NCI-H526 treated with DMSO at 0.1 percent for 48 hours (cell line): ENCODE measurements at regions not wholly inside any gene's neighbourhood (a gene's known extent, or its start where the extent isn't known, plus 50 kb on each side); places are given as distances from the start of the nearest gene placed in this dataset.
"Not testable (repeated sequence)": the region's sequence is repeated elsewhere in the genome, so short reads cannot be mapped to it uniquely, and the experiment has no call there.

Experiments used
- DNase-seq: peaks from one replicate; lab custom pipeline; 2025; lab: John Stamatoyannopoulos, UW

GRCh38 chr5:60077292-60077691, 183.8 kb upstream of the PDE4D start:
- no peak for DNase-seq

DNA sequence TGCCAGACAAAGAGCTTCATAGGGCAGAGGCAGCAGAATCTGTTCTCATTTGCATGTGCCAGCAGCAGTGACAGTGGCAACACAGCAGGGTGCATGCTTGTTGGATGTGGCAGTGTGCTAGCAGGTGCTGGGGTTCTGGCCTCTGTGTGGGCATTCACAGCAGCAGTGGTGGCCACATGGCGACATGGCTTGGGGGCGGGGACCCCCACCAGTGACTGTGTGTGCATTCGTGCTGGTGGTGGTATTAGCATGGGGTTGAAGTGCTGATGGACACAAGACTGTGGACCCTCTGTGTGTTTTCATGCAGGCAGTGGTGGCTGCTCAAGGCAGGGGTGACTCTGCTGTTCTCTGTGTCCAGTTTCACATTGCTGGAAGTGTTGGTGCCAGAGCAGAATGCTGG, 183.2 kb upstream of the PDE4D start:
- no peak for DNase-seq

DNA sequence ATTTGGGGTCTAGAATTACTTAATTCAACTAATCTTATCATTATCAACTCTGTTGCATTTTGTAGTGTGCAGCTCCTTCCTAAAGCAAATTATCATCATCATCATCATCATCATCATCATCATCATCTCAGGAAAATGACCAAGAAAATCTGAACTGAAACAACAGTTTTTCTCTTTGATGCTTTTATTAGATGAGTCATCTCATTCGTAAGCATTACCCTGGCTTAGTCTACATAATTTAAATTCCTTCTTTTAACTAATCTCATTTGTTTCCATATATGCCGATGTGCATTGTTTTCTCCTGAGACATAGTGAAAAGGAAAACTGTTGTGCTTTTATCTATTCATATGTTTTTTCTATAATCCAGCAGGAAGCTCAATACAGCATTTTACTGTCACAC, 173.0 kb upstream of the PDE4D start:
- DNase-seq = no peak

DNA sequence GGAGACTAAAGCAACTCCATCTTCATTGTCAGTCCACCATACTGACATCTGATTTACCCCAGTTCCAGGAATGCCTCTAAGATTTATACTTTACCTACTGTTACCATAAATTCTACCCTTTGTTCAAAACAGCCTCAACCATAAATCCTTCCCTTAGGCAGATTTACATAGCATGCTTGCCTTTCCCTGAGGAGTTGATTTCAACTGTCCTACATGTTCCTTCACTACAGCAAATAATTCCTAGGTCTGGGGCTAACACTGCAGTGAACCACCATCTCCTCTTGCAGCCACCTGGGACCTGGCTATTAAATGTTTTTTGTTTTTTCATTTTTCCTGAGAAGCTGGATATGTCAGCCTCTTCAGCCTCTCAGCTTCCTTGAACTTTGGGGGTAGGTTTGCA, 166.9 kb upstream of the PDE4D start:
- DNase-seq = no peak

DNA sequence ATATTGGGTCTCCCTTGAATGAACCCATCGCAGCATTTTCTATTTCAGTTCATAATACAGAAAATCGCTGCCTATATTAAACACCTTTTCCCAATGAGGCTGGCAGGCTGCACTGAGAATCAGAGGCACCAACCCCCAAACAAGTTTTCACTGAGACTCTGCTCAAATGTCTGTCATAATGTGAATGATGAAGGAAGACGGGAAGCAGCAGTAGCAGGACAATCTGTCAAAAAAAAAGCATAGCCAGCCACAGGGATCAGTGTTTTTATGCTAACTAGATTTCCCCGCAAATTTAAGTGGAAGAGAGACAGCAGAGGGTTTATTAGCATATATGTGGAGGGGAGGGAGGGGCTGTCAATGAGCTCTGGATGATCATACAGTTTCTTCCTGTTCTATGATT, 162.7 kb upstream of the PDE4D start:
- no peak for DNase-seq

GRCh38 chr5:60055168-60055567, 161.6 kb upstream of the PDE4D start:
- no peak for DNase-seq

GRCh38 chr5:60041996-60042664, 148.6 kb upstream of the PDE4D start:
- not testable (repeated sequence) for DNase-seq

DNA sequence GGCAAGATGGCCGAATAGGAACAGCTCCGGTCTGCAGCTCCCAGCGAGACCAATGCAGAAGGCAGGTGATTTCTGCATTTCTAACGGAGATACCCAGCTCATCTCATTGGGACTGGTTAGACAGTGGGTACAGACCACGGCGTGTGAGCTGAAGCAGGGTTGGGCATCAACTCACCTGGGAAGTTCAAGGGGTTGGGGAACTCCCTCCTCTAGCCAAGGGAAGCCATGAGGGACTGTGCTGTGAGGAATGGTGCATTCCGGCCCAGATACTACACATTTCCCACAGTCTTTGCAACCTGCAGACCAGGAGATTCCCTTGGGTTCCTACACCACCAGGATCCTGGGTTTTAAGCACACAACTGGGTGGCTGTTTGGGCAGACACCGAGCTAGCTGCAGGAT, 148.0 kb upstream of the PDE4D start:
- not testable (repeated sequence) for DNase-seq

GRCh38 chr5:60036192-60036938, 142.8 kb upstream of the PDE4D start:
- DNase-seq = no peak

DNA sequence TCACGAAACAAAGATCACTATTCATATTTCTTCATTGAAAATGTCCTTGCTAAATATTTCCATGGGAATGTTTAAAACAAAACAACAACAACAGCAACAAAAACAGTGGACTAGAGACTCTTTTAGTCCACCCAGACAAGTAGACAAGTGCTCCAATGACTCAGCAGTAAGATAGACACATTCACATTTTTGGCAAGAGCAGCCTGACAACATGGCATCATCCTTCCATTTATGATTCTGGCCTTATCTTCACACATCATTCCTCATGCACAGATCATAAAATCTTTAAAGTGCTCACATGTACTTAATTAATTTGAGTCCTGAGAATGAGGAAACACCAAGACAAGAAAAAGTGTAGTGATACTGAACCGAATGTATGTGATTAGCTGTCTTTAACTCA, 132.6 kb upstream of the PDE4D start:
- no peak for DNase-seq

DNA sequence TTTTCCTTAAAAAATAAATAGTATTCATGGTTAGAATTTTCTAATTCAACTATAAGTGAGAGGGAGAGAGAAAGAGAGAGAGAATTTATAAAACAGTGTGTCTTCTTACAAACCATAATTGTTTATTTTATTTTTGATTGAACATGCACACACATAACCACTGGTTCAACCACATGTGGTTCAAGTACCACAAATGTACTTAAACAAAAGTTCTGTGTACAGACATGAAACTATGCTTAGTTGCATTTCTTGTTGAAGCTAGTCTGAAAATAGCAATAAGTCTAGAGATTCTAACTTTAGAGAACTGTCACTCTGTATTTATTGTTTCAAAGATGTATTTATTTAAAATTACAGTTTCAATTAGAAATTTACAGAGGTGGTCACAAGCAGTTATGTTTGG, 130.6 kb upstream of the PDE4D start:
- DNase-seq = no peak

DNA sequence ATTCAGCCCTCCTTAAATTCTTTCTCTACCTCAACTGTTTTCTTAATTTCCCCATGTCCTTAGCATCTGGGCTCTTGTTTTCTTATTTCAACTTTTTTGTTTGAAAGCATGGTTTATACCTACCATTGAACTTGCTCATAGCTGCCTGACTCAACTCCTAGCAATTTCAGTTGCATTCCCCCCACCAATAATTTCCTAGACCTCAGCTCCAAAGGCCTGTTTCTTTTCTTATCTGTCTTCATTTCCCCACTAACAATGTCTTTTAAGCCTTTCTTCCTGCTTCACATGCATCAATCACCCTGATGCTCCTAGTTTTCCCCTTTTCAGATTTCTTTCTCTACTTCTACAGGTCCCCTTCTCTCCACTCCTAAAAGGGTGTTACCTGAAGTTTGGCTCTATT, 129.7 kb upstream of the PDE4D start:
- no peak for DNase-seq

GRCh38 chr5:60020457-60020856, 126.9 kb upstream of the PDE4D start:
- DNase-seq = no peak

DNA sequence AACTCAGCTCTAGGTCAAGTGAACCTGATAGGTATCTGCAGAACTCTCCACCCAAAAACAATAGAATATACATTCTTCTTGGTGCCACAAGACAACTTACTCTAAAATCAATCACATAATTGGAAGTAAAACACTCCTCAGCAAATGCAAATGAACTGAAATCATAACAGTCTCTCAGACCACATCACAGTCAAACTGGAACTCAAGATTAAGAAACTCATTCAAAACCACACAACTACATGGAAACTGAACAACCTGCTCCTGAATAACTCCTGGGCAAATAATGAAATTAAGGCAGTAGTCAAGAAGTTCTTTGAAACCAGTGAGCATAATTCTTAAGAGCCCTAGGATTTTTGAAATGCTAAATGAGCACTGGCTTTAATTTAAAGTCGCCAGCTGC, 125.4 kb upstream of the PDE4D start:
- DNase-seq = not testable (repeated sequence)

DNA sequence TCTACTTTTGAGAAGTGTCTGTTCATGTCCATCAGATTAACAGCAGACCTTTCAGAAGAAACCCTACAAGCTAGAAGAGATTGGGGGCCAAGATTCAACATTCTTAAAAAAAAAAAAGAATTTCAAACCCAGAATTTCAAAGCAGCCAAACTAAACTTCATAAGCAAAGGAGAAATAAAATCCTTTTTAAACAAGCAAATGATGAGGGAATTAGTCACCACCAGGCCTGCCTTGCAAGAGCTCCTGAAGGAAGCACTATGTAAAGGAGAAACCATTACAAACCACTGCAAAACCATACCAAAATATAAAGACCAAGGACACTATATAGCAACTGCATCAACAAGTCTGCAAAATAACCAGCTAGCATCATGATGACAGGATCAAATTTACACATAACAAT, 124.6 kb upstream of the PDE4D start:
- DNase-seq = no peak

GRCh38 chr5:60014331-60014730, 120.8 kb upstream of the PDE4D start:
- no peak for DNase-seq

DNA sequence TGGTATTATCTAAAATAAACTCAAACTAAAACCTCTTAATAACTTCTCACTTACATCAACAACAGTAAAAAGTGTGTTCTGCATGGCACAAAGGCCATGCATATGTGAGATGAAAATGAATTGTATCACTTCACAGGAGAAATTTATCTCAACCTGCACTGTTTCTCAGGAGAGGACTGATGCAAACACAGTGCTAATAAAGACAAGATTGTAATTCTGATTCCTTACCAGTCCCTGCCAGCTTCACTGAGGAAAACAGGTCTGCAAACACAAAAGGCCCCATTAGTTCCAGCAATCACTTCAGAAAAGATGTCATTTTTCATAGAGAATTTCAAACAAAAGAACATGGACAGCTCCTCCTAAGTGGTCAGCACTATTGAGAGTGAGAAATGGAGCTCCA, 117.3 kb upstream of the PDE4D start:
- DNase-seq = no peak

- no peak for DNase-seq
Observed at GRCh38 chr5:60010328-60010727, 116.8 kb upstream of the PDE4D start.

- DNase-seq = no peak
Observed at GRCh38 chr5:60007729-60008128, 114.2 kb upstream of the PDE4D start.

DNA sequence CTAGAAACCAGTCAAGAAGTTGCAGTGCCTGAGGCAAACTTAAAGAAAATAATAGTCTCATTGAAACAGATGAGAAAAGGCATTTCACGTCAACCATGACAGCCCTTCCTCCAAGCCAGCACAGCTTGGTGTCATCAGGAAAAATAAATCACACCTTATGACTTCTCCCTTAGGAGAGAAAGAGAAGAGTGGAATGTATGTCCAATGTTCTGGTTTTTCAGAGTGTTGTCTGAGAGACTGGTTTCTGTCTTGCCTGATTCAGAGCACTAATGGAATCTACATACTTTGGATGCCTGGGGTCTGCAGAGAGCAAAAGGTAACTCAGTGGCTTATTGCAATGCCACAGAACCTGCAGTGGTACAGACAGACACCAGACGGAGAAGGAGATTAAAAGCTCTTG, 105.5 kb upstream of the PDE4D start:
- DNase-seq = no peak

DNA sequence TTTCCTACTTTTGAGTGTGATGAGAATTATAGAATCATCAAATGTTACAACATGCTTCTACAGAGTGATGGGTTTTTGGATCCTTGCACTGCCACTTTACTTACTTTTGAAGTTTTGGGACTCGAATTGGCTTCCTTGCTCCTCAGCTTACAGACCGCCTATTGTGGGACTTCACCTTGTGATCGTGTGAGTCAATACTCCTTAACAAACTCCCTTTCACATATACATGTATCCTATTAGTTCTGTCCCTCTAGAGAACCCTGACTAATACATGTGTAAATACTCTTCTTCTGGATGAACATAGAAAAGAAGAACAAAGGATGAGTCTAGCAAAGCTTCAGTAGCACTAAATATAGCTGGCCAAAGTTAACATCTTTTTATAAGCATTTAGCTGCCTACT, 98.7 kb upstream of the PDE4D start:
- DNase-seq = no peak

- DNase-seq = no peak
Observed at GRCh38 chr5:59988396-59988795, 94.9 kb upstream of the PDE4D start.

DNA sequence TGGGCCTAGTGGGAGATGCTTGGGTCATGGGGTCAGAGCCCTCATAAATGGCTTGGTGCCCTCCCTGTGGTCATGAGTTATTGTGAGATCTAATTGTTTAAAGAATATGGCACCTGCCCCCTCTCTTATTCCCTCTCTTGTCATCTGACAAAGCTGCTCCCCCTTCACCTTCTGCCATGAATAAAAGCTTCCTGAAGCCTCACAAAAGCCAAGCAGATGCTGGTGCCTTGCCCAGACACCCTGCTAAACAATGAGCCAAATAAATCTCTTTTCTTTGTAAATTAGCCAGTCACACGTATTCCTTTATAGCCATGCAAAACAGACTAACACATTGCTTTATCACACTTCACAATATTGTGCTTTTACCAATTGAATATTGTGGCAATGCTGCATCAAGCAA, 82.8 kb upstream of the PDE4D start:
- no peak for DNase-seq

GRCh38 chr5:59972043-59972442, 78.5 kb upstream of the PDE4D start:
- no peak for DNase-seq
